ENCODE measurements at regions not wholly inside any gene's neighbourhood (a gene's known extent, or its start where the extent isn't known, plus 50 kb on each side); places are given as distances from the start of the nearest gene placed in this dataset.

DNA sequence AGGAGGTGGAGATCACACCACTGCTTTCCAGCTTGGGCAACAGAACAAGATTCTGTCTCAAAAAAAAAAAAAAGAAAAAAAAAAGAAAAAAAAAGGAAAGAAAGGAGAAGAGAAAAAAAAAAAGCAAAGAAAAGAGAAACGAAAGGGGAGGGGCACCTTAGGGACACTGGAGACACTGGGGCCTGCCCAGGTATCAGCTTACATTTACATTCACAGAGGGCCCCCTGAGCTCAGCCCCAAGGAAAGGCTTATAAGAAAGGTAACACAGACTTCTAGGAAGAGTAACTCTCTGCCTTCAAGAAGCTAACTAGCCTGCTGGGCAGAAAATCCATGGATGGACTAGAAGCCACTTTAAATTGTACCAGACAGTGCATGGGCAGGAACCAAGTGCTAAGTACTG, 108.8 kb downstream of the NPY start:
- TF ChIP-seq, protein P1, sequence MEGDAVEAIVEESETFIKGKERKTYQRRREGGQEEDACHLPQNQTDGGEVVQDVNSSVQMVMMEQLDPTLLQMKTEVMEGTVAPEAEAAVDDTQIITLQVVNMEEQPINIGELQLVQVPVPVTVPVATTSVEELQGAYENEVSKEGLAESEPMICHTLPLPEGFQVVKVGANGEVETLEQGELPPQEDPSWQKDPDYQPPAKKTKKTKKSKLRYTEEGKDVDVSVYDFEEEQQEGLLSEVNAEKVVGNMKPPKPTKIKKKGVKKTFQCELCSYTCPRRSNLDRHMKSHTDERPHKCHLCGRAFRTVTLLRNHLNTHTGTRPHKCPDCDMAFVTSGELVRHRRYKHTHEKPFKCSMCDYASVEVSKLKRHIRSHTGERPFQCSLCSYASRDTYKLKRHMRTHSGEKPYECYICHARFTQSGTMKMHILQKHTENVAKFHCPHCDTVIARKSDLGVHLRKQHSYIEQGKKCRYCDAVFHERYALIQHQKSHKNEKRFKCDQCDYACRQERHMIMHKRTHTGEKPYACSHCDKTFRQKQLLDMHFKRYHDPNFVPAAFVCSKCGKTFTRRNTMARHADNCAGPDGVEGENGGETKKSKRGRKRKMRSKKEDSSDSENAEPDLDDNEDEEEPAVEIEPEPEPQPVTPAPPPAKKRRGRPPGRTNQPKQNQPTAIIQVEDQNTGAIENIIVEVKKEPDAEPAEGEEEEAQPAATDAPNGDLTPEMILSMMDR (IDR thresholded peaks at IDR 0.05) = no peak
- TF ChIP-seq POLR2A (IDR thresholded peaks at IDR 0.05) = no peak

Measured in right lobe of liver (tissue), 4 donors.